Testis (tissue), 2 donors: ENCODE measurements at regions not wholly inside any gene's neighbourhood (a gene's known extent, or its start where the extent isn't known, plus 50 kb on each side); places are given as distances from the start of the nearest gene placed in this dataset.

Experiments
- POLR2A ChIP-seq: fragments of 450-650 bp; IDR thresholded peaks from one replicate; pipeline ENCODE4 v1.6.1; 2017; ENCODE audit warnings: antibody characterized with exemption, mild to moderate bottlenecking, moderate library complexity
- TF ChIP-seq, protein P1 (sequence below), 3 experiments: fragments of 450-650 bp in 2 of 3; fragments of 200-600 bp in 1 of 3; sonication (generic) in 1 of 3; IDR thresholded peaks; one replicate each; pipeline ENCODE4 v1.5.1; 2016 to 2019; ENCODE audit warnings: antibody characterized with exemption in 3 of 3, mild to moderate bottlenecking in 2 of 3, moderate library complexity in 1 of 3

DNA sequence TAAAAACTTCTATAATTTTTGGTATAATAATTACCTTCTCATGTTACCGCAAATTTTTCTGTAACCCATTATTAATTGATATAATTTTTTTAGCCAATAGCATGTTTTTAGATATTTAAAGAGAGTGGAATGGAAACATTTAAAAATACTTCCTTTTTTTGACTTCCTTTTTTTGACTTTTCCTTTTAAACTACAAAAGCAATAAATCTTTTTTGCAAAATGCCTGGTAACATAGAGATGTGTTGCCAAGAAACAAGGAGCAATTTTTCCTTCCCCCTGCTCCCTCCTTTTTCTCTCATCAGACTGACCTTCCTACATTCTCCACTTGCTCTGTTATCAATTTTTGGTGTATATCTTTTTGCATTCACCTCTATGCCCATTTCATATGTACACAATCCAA is 666.2 kb downstream of the ADGRL2 start:
- TF ChIP-seq, protein P1, sequence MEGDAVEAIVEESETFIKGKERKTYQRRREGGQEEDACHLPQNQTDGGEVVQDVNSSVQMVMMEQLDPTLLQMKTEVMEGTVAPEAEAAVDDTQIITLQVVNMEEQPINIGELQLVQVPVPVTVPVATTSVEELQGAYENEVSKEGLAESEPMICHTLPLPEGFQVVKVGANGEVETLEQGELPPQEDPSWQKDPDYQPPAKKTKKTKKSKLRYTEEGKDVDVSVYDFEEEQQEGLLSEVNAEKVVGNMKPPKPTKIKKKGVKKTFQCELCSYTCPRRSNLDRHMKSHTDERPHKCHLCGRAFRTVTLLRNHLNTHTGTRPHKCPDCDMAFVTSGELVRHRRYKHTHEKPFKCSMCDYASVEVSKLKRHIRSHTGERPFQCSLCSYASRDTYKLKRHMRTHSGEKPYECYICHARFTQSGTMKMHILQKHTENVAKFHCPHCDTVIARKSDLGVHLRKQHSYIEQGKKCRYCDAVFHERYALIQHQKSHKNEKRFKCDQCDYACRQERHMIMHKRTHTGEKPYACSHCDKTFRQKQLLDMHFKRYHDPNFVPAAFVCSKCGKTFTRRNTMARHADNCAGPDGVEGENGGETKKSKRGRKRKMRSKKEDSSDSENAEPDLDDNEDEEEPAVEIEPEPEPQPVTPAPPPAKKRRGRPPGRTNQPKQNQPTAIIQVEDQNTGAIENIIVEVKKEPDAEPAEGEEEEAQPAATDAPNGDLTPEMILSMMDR (IDR thresholded peaks at IDR 0.05): no peak
- no peak for TF ChIP-seq POLR2A
